ENCODE measurements at regions not wholly inside any gene's neighbourhood (a gene's known extent, or its start where the extent isn't known, plus 50 kb on each side); places are given as distances from the start of the nearest gene placed in this dataset.

- TF ChIP-seq RFX7 (CRISPR knock-in tag; IDR thresholded peaks at IDR 0.05) = no peak
- TF ChIP-seq NFE2L1 (tag; IDR thresholded peaks at IDR 0.05; ENCODE audit: borderline replicate concordance, low read depth) = no peak
Observed at GRCh38 chr17:65442691-65443090, 118.8 kb downstream of the AXIN2 start (continued).

DNA sequence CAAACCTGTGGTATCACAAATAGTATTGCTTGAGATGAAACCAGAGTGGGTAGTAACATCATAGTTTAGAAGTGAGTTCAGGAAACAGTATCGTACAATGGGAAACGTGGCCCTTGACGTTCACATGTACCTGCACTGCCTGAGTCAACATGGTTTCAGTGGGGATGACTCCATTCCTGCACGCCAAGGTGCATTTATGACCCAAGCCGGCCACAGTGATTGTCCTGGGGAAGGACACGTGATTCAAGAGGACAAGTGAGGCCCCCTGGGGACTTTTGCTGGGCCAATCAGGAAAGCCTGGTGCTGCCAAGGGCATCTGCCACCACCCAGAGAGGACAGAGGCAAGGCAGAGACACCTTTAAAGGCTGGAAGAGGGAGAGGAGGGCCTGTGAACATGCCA lies 119.2 kb downstream of the AXIN2 start:
- Histone ChIP-seq H3K36me3 (ENCODE audit: control insufficient read depth, insufficient read depth, low read length) (no peaks in the 10 kb centered on the region), H3K27ac (ENCODE audit: extremely low read depth, low read depth, low read length) (no peak overlapping the region), H3K4me3 (no peak overlapping the region), H3K4me1 (replicated peaks in 1 of 2; ENCODE audit: control insufficient read depth in 2 of 2, insufficient read depth in 2 of 2, low read length in 2 of 2) (no peaks in the 10 kb centered on the region), H3K27me3 (ENCODE audit: control insufficient read depth in 2 of 2, insufficient read depth in 2 of 2, low read length in 2 of 2) (peaks cover 4 to 18% of the 10 kb centered on the region in 2 experiments; a peak in 3 of 5 replicates), H3K4me2 (ENCODE audit: insufficient read depth, low read length) (no peak overlapping the region), H3K79me2 (ENCODE audit: control insufficient read depth, insufficient read depth, low read length) (no peaks in the 10 kb centered on the region), H3K9me1 (ENCODE audit: control insufficient read depth, insufficient read depth, low read length) (no peaks in the 10 kb centered on the region), H4K20me1 (replicated peaks; ENCODE audit: control insufficient read depth, insufficient read depth, low read length) (no peaks in the 10 kb centered on the region), H3K9me3 (replicated peaks; ENCODE audit: control insufficient read depth, insufficient read depth, low read depth, low read length) (no peaks in the 10 kb centered on the region), H3K9ac (ENCODE audit: insufficient read depth in 1 of 2, low read depth in 2 of 2, low read length in 2 of 2) (no peak overlapping the region), H2AFZ (ENCODE audit: low read depth, low read length) (no peak overlapping the region)
- no peak for FAIRE-seq
- no peak for ATAC-seq
- DNase-seq (ENCODE audit: extremely low read depth in 1 of 4, low spot score in 3 of 4) = no peak
- POLR2A ChIA-PET = no interaction called here
- no TSS peak for BruUV-seq (replicated peaks)
- intact Hi-C loops (cut with micrococcal nuclease) = no loop called here
- in situ Hi-C loops (cut with MboI) = no loop called here
- WGBS (ENCODE audit: insufficient coverage, low coverage, missing lambda C conversion rate) = 0% methylated on average over 6 of the region's 6 CpGs
- CTCF ChIA-PET (ENCODE audit: low intra/inter-chr PET ratio) = no interaction called here
- TF ChIP-seq JUNB (CRISPR knock-in tag; conservative IDR thresholded peaks at IDR 0.05) = no peak
- TF ChIP-seq, protein P1, sequence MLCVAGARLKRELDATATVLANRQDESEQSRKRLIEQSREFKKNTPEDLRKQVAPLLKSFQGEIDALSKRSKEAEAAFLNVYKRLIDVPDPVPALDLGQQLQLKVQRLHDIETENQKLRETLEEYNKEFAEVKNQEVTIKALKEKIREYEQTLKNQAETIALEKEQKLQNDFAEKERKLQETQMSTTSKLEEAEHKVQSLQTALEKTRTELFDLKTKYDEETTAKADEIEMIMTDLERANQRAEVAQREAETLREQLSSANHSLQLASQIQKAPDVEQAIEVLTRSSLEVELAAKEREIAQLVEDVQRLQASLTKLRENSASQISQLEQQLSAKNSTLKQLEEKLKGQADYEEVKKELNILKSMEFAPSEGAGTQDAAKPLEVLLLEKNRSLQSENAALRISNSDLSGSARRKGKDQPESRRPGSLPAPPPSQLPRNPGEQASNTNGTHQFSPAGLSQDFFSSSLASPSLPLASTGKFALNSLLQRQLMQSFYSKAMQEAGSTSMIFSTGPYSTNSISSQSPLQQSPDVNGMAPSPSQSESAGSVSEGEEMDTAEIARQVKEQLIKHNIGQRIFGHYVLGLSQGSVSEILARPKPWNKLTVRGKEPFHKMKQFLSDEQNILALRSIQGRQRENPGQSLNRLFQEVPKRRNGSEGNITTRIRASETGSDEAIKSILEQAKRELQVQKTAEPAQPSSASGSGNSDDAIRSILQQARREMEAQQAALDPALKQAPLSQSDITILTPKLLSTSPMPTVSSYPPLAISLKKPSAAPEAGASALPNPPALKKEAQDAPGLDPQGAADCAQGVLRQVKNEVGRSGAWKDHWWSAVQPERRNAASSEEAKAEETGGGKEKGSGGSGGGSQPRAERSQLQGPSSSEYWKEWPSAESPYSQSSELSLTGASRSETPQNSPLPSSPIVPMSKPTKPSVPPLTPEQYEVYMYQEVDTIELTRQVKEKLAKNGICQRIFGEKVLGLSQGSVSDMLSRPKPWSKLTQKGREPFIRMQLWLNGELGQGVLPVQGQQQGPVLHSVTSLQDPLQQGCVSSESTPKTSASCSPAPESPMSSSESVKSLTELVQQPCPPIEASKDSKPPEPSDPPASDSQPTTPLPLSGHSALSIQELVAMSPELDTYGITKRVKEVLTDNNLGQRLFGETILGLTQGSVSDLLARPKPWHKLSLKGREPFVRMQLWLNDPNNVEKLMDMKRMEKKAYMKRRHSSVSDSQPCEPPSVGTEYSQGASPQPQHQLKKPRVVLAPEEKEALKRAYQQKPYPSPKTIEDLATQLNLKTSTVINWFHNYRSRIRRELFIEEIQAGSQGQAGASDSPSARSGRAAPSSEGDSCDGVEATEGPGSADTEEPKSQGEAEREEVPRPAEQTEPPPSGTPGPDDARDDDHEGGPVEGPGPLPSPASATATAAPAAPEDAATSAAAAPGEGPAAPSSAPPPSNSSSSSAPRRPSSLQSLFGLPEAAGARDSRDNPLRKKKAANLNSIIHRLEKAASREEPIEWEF (CRISPR knock-in tag; IDR thresholded peaks at IDR 0.05) = no peak
- no peak for TF ChIP-seq MITF (IDR thresholded peaks at IDR 0.05)
- TF ChIP-seq HEY1 (CRISPR knock-in tag; IDR thresholded peaks at IDR 0.05; ENCODE audit: borderline replicate concordance) = no peak
- TF ChIP-seq ESRRA (IDR thresholded peaks at IDR 0.05; ENCODE audit: borderline replicate concordance, low read depth) = no peak
- TF ChIP-seq TGIF2 (CRISPR knock-in tag; IDR thresholded peaks at IDR 0.05) = no peak
- TF ChIP-seq STAT5B (CRISPR knock-in tag; IDR thresholded peaks at IDR 0.05) = no peak
- no peak for TF ChIP-seq NFXL1 (CRISPR knock-in tag; IDR thresholded peaks at IDR 0.05)
- no peak for TF ChIP-seq NCOA1 (IDR thresholded peaks at IDR 0.05; ENCODE audit: low read depth)
- no peak for TF ChIP-seq TEAD2 (tag; IDR thresholded peaks at IDR 0.05)
- no peak for TF ChIP-seq MAFK (IDR thresholded peaks at IDR 0.05; ENCODE audit: low read length)
- TF ChIP-seq ZNF445 (CRISPR knock-in tag; IDR thresholded peaks at IDR 0.05; ENCODE audit: low read depth) = no peak
- no peak for TF ChIP-seq HDAC3 (IDR thresholded peaks at IDR 0.05; ENCODE audit: borderline replicate concordance, partially characterized antibody)
